GM12865 (cell line): ENCODE measurements at regions not wholly inside any gene's neighbourhood (a gene's known extent, or its start where the extent isn't known, plus 50 kb on each side); places are given as distances from the start of the nearest gene placed in this dataset.

ENCODE experiments used
- DNase-seq: peaks from one replicate; pipeline ENCODE4 v3.0.0; 2010; ENCODE audit warnings: low read depth
- H3K4me3 ChIP-seq: 2 replicates; pipeline ENCODE4 v1.5.1; 2011; ENCODE audit warnings: mild to moderate bottlenecking, low read depth, low read length, control low read depth
- CTCF ChIP-seq: IDR thresholded peaks from 2 replicates; pipeline ENCODE4 v1.5.1; 2011; ENCODE audit warnings: low read length, control low read depth, low read depth, inconsistent platforms; ENCODE audit not compliant: insufficient read depth; ENCODE audit errors: missing control alignments

GRCh38 chr20:40470445-40471260 is 218.4 kb downstream of the MAFB start:
- DNase-seq, result no peak
- no peak for TF ChIP-seq CTCF
- H3K4me3 ChIP-seq, result no peak overlapping the region

- H3K4me3 ChIP-seq, result no peak overlapping the region
- no peak for TF ChIP-seq CTCF
- DNase-seq, result no peak
These were observed 220.3 kb downstream of the MAFB start for GRCh38 chr20:40468759-40469158.

GRCh38 chr20:40467703-40468411 is 221.2 kb downstream of the MAFB start:
- no peak for DNase-seq
- TF ChIP-seq CTCF, result no peak
- H3K4me3 ChIP-seq, result no peak overlapping the region

DNA sequence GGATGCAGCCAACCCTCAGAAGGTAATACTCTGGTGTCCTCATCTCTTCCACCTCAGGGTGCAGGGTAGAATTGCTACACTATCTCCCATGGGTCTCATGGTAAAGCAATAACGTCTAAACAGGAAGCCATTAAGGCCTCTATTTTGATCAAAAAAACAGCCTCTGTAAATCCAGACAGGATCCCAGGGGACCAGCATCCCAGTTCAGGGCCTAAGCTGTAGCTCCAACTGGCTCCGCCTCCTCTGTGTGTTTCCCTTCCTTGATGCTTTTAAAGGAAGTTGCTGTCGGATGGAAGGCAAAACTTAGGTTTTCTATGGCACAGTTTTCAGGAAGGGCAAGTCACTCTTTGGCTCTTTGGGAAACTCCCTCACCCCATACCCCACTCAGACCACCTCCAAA is 222.0 kb downstream of the MAFB start:
- H3K4me3 ChIP-seq, result no peak overlapping the region
- no peak for DNase-seq
- TF ChIP-seq CTCF, result no peak

DNA sequence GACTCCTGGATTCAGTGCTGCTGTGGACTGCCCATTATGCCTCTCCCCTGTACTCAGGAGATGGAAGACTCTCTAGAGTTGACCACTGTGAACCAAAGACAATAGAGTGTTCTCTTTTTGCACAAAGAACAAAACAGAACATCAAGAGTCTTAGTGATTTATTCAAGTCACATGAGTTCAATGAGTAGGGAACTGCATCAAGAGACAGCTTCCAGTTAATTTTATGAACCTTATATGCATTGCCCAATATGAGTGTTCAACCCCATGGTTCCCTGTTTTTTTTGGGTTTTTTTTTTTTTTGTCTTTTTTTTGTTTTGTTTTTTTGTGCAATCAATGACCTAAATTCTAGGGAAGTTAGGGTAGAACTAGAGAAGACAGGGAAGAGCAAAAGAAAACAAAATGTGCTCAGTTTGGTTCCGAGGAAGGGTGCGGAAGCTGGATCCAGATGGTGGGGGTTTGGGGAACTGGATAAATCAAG is 224.3 kb downstream of the MAFB start:
- no peak for TF ChIP-seq CTCF
- DNase-seq, result no peak
- no peak overlapping the region for H3K4me3 ChIP-seq

GRCh38 chr20:40463171-40463570 is 225.9 kb downstream of the MAFB start:
- no peak for TF ChIP-seq CTCF
- DNase-seq, result no peak

DNA sequence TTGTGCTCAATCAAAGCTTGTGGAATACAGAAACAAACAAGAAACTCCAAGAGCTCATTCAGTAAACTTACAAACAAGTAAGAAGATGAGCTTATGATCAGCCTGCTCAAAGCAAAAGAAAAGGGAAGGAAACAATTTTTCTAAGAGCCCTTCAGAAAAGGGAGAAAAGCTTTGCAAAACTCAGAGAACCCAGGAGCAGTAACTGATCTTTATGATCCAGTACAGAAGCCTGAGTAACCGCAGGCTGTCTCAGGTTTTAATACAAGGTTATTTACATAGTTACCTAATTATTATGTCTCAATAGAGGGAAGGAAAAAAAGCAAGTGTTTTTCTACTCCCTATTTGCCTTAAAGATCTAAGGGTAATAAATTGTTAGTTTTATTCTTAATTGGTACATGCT is 226.5 kb downstream of the MAFB start:
- no peak for TF ChIP-seq CTCF
- no peak overlapping the region for H3K4me3 ChIP-seq
- no peak for DNase-seq

More at GRCh38 chr20:40463171-40463570, 225.9 kb downstream of the MAFB start:
- no peak overlapping the region for H3K4me3 ChIP-seq
